ENCODE measurements at regions not wholly inside any gene's neighbourhood (a gene's known extent, or its start where the extent isn't known, plus 50 kb on each side); places are given as distances from the start of the nearest gene placed in this dataset.

DNA sequence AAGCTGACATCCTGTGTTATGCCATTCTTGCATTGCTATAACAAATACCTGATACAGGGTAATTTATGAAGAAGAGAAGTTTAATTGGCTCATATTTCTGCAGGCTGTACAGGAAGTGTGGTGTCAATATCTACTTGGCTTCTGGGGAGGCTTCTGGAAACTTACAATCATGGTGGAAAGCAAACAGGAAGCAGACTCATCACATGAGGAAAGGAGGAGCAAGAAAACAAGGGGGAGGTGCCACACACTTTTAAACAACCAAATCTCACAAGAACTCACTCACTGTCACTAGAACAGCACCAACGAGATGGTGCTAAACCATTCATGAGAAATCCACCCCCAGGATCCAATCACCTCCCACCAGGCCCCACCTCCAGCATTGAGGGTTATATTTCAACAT, 143.1 kb upstream of the GGTLC1 start:
- DNase-seq (ENCODE audit: low read depth) = no peak
- no peak overlapping the region for H3K4me3 ChIP-seq (ENCODE audit: low read depth, low read length)
- TF ChIP-seq, protein P1, sequence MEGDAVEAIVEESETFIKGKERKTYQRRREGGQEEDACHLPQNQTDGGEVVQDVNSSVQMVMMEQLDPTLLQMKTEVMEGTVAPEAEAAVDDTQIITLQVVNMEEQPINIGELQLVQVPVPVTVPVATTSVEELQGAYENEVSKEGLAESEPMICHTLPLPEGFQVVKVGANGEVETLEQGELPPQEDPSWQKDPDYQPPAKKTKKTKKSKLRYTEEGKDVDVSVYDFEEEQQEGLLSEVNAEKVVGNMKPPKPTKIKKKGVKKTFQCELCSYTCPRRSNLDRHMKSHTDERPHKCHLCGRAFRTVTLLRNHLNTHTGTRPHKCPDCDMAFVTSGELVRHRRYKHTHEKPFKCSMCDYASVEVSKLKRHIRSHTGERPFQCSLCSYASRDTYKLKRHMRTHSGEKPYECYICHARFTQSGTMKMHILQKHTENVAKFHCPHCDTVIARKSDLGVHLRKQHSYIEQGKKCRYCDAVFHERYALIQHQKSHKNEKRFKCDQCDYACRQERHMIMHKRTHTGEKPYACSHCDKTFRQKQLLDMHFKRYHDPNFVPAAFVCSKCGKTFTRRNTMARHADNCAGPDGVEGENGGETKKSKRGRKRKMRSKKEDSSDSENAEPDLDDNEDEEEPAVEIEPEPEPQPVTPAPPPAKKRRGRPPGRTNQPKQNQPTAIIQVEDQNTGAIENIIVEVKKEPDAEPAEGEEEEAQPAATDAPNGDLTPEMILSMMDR (IDR thresholded peaks at IDR 0.05; ENCODE audit: insufficient read depth, low read depth, low read length) = no peak

DNA sequence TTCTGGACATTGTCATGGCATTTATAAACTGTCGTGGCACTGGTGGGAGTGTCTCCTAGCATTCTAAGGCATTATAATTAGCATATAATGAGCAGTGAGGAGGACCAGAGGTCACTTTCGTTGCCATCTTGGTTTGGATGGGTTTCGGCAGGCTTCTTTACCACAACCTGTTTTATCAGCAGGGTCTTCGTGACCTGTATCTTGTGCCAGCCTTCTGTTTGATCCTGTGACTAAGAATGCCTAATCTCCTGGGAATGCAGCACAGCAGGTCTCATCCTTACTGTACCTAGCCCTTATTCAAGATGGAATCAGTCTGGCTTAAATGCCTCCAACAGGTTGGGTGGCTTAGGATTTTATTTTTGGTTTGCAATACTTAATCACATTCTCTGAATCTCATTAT, 142.7 kb upstream of the GGTLC1 start:
- no peak for DNase-seq (ENCODE audit: low read depth)
- H3K4me3 ChIP-seq (ENCODE audit: low read depth, low read length) = no peak overlapping the region
- TF ChIP-seq, protein P1 (IDR thresholded peaks at IDR 0.05; ENCODE audit: insufficient read depth, low read depth, low read length) = no peak

DNA sequence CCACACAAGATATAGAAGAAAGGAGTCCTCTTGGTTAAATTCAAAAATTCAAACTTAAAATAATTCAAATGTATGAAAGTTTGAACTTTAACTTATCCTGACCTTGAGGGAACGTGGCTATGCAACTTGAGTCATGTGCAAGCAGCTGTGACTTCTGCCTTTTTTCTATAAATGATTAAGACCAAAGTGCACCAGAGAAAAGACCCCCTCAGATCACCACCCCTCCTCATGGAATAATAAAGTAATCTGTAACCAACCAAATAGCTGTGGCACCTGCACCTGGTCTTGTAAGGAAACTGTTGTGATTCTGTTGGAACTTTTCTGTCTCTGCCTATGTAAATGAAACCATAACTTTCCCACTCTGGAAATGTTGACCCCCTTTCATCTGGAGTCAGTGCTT, 141.1 kb upstream of the GGTLC1 start:
- H3K4me3 ChIP-seq (ENCODE audit: low read depth, low read length) = no peak overlapping the region
- TF ChIP-seq, protein P1 (IDR thresholded peaks at IDR 0.05; ENCODE audit: insufficient read depth, low read depth, low read length) = no peak
- DNase-seq (ENCODE audit: low read depth) = no peak

DNA sequence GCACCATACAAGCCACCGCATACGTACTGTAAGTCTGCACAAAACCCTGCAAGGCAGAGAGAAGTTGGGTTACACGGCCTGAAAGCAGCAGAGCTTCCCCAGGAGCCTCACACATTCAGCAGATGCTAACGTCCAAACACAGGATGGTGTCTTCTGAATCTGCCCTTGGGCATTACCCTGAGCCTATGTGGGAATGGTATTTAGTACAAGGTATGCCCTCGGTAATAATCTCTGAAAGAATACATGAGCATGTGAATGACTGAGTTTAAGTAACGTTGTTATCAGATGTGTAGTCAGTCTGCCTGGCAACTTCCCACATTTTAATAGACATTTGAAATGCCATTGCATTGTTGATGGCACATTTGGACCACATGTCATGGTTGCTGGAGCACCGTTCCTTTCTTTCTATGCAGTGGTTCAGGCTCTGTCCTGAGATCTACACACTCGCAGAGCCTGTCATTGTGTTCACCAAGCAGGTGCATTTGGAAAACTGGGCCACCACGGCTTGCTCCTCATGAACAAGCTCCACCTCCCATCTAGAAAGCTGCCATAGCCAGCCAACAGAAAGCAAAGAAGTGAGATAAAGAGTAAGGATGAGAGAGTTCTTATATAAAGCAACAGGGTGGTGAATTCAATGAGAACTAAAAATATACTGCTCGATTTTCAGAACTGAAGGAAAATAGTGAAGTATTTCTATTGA, 136.5 kb upstream of the GGTLC1 start:
- H3K4me3 ChIP-seq (ENCODE audit: low read depth, low read length) = no peak overlapping the region
- no peak for DNase-seq (ENCODE audit: low read depth)
- TF ChIP-seq, protein P1 (IDR thresholded peaks at IDR 0.05; ENCODE audit: insufficient read depth, low read depth, low read length) = no peak

DNA sequence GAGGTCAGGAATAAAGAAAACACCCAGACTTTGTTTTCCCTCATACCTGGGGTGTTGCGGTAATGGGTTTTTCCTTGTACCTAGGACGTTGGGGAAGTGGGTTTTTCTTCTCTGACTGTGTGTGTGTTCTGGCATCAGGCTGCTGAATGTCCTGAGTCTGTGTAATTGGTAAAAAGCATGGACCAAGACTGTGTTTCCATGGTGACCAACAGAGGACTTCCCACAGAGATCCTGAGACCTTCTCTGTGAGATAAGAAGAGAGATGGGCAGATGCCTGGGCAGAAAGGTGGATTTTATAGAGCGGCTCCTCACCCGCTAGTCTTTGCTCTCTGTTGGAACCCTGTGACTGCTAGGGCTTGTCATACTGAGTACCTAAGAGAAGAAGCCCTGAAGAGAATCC, 135.4 kb upstream of the GGTLC1 start:
- H3K4me3 ChIP-seq (ENCODE audit: low read depth, low read length) = no peak overlapping the region
- no peak for DNase-seq (ENCODE audit: low read depth)
- TF ChIP-seq, protein P1 (IDR thresholded peaks at IDR 0.05; ENCODE audit: insufficient read depth, low read depth, low read length) = no peak

DNA sequence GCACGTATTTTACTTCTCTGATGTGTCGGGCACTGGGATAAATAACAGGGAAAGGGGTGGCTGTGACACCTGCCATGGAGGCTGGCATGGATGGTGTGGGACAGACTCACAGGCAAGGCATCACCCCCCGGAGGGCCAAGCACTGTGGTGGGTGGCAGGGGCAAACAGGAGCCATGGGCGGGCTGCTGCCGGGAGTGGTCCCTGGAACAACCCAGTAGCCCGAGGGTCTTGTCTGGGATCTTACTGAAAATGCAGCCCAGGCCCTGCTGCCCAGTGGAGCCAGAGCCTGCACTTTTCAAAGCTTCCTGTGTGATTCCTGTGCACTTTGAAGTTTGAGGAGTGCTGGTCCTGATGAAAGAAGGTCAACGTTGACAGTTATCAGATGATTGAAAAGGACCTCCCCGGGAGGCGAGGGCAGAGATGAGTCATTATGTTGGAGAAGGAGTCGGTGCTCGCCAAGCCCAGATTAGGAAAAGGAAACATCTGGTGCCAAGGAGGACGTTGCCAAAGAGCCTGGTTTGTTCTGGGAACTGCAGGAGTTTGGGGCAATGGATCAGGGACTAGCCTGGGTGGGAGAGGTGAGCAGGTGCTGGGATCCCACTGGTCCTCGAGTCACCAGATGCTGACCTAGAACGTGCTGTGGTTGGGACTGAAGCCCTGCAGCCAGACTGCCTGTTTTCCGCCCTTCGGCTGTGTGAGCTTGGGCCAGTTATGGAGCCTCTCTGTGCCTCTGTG, 130.0 kb upstream of the GGTLC1 start:
- TF ChIP-seq, protein P1 (IDR thresholded peaks at IDR 0.05; ENCODE audit: insufficient read depth, low read depth, low read length) = no peak
- DNase-seq (ENCODE audit: low read depth) = no peak
- no peak overlapping the region for H3K4me3 ChIP-seq (ENCODE audit: low read depth, low read length)

All from fibroblast of villous mesenchyme (primary cell).